ENCODE measurements at regions not wholly inside any gene's neighbourhood (a gene's known extent, or its start where the extent isn't known, plus 50 kb on each side); places are given as distances from the start of the nearest gene placed in this dataset.
"Not testable (repeated sequence)": the region's sequence is repeated elsewhere in the genome, so short reads cannot be mapped to it uniquely, and the experiment has no call there.

DNA sequence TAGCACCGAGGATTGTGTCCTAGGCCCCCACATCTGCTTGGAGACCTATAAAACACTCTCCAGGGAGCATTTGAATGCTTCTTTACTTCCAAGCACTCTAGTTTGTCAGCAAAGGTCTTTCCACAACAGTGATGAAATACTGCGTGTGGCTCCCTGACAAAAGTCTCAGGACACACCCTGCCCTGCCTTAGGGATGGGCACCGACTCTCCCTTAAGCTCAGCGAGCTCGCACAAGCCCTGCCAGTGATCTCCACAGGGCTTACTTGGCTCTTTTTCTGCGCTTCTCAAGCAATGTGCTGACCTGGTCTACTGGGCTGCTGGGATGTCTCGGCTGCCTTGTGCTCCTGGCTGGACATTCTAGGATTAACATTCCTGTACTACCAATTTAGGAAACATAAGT is 84.3 kb upstream of the MPP7 start:
- no peak for DNase-seq (ENCODE audit: low read depth in 1 of 2, low spot score in 1 of 2)

DNA sequence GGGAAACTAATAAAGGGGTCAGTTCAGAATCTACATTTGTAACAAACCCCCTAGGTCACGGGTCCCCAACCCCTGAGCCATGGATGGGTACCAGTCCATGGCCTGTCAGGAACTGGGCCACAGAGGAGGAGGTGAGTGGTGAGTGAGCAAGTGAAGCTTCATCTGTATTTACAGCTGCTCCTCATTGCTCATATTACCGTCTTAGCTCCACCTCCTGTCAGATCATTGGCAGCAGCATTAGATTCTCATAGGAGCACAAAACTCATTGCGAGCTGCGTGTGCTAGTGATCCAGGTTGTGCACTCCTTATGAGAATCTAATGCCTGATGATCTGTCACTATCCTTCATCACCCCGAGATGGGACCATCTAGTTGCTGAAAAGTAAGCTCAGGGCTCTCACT is 88.4 kb upstream of the MPP7 start:
- no peak for DNase-seq (ENCODE audit: low read depth in 1 of 2, low spot score in 1 of 2)

DNA sequence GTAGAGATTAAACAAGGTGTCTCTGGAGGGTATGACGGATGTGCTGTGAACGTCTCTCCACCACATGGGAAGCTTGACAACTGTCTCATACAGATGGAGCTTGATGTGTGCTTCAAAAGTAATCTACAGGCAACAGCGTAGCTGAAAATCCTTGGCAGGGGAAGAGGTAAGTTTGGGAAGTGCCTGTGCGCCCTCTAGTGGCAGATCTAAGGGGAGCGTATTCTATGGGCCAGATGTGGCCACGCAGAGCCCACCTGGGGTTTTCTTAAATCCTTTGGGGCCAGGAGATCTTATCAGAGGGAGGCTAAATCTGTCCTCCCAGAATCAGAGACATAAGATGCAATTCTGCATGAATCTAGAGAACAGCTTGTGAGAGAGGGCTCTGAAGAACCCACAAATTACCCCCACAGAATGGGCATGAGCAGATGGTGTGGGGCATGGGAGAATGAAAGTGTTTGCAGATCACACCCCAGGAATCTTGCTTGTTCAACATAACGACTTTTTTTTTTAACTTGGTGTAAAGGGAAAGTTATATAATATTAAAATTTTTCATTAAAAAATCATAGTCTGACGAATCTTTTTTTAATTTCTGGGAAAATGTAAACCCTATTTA is 91.2 kb upstream of the MPP7 start:
- DNase-seq (ENCODE audit: low read depth in 1 of 2, low spot score in 1 of 2) = peak; percentile 26 to 39

DNA sequence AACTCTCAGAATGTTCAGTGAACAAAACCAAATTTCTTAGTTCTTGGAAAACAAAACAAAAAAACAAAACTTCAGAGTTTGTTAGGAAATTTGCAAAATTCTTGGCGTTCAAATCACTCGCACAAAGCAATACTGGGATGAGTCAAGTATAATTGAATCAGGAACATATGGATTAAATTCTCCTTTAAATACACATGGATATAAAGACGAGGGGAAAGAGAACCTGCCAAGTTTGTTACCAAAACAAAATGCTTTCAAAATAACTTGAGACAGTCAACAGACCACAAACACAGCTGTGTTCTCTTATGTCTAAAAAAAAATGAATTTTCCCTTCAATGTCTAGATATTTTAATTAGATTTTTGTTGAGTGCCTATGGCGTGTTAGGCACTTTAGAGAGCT is 93.5 kb upstream of the MPP7 start:
- no peak for DNase-seq (ENCODE audit: low read depth in 1 of 2, low spot score in 1 of 2)

DNA sequence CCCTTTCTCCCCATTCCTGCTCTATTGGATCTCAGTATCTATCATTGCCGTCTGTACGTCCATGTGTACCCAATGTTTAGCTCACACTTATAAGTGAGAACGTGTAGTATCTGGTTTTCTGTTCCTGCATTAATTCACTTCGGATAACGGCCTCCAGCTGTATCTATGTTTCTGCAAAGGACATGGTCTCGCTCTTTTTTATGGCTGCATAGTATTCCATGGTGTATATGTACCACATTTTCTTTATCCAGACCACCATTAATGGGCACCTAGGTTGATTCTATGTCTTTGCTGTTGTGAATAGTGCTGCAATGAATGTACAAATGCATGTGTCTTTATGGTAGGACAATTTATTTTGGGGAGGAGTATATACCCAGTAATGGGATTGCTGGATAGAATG is 94.4 kb upstream of the MPP7 start:
- DNase-seq (ENCODE audit: low read depth in 1 of 2, low spot score in 1 of 2) = no peak

DNA sequence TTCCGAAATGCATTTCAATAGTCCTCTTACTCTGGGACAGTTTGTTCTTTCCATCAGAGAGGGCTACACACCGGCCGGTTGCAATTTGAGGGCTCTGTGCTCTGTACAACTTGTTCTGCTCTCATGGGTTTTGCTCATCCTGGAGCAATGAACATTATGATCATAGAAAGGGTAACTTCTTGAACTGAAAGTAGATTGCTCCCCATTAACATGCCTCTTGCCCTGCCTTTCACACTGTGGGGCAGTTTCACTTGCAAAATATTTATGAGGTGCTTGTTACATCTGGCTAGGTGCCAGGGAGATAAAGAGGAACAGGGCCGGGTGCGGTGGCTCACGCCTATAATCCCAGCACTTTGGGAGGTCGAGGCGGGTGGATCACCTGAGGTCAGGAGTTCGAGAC is 97.3 kb upstream of the MPP7 start:
- DNase-seq (ENCODE audit: low read depth in 1 of 2, low spot score in 1 of 2) = no peak

DNA sequence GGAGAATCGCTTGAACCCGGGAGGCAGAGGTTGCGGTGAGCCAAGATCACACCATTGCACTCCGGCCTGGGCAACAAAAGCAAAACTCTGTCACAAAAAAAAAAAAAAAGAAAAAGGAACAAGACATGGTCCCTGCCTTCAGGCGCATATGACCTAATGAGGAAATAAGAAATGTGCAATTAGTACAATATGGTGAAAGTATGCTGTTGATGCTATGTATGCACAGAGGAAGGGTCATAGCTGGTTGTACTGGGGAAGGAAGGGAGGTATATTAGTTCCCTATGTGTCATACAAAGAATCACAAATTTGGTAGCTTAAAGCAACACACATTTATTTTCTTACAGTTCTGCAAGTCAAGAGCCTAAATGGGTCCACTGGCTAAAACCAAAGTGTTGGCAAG is 97.8 kb upstream of the MPP7 start:
- DNase-seq (ENCODE audit: low read depth in 1 of 2, low spot score in 1 of 2) = no peak

DNA sequence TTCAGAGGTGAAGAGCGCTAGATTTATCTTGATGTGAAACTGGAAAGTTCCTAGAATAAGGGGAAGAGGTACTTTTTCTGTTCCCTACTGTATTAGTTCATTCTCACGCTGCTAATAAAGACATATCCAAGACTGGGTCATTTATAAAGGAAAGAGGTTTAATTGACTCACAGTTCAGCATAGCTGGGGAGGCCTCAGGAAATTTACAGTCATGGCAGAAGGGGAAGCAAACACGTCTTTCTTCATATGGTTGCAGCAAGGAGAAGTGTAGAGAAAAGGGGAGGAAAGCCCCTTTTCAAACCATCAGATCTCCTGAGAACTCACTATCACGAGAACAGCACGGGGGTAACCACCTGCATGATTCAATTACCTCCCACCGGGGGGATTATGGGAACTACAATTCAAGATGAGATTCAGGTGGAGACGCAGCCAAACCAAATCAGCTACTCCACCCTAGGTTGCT is 99.8 kb upstream of the MPP7 start:
- DNase-seq (ENCODE audit: low read depth in 1 of 2, low spot score in 1 of 2) = not testable (repeated sequence)

DNA sequence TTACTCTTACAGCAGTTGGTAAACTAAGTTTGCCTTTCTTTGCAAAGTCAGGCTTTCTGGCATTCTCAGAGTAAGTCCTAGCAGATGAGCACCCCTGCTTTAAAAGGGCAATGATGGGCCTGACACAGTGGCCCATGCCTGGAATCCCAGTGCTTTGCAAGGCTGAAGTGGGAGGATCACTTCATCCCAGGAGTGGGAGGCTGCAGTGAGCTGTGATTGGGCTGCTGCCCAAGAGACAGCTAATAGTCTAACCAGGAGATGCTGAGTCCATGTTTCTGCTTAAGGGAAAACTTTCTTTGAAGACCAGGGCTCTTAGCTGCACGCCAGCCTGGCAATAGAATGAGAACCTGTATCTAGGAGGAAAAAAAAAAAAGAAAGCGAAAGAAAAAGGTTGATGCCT is 100.2 kb upstream of the MPP7 start:
- no peak for DNase-seq (ENCODE audit: low read depth in 1 of 2, low spot score in 1 of 2)

DNA sequence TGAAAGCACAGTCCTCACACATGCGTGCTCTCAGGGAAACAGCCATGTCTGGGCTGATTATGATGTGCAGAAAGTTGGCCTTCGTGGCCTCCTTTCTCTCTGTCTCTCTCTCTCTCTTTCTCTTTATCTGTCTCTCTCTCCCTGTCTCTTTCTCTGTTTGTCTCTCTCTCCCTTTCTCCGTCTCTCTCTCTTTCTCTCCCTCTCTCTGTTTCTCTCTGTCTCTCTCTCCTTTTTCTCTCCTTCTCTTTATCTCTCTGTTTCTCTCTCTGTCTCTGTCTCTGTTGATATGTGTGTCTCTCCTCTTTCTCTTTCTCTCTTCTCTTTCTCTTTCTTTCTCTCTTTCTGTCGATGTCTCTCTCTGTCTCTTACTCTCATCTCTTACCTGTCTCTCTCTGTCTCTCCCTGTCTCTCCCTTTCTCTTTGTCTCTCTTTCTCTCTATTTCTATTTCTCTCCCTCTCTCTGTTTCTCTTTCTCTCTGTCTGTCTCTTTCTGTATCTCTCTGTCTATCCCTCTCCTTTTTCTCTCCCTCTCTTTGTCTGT is 105.4 kb upstream of the MPP7 start:
- no peak for DNase-seq (ENCODE audit: low read depth in 1 of 2, low spot score in 1 of 2)

DNA sequence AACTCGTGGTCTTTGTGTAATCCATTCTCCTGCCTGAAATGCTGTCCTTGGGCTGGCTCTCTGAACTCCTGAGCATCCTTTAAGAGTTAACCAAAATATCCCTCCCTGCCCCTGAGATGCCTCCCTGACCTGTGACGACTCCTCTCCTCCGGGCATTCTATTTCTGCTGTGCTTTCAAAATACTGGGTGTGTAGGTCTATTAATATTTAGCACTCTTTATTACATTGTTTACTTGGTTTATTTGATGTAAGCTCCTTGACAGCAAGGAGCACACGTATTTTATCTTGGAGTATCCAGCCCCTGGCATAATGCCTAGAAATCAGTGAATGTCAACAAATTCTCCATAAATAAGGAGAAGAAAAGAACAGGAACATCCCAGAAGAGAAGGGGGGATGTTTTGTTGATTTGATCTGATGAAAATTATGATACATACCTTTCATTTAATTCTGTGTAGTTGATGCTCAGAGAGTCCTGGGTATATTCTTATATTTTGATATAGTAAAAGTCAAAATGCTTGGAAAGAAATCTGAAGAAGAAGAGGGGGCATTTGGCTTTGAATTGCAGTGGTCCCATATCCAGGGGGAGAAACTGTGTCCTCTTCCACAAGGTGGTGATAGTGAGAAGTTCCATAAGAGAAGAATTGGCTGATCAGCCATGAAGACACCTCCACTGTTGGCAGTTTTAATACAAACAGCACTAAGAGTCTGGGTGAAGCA is 107.7 kb upstream of the MPP7 start:
- no peak for DNase-seq (ENCODE audit: low read depth in 1 of 2, low spot score in 1 of 2)

DNA sequence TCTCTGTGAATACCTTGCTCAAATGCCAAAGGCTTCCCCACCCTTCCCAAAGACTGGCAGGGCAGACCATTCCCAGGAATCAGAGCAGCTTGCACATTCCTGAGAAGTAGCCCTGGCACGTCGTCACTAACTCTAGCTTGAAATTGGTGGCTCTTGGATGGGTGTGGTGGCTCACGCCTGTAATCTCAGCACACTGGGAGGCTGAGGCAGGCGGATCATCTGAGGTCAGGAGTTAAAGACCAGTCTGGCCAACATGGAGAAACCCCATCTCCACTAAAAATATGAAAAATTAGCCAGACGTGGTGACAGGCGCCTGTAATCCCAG is 108.2 kb upstream of the MPP7 start:
- no peak for DNase-seq (ENCODE audit: low read depth in 1 of 2, low spot score in 1 of 2)

DNA sequence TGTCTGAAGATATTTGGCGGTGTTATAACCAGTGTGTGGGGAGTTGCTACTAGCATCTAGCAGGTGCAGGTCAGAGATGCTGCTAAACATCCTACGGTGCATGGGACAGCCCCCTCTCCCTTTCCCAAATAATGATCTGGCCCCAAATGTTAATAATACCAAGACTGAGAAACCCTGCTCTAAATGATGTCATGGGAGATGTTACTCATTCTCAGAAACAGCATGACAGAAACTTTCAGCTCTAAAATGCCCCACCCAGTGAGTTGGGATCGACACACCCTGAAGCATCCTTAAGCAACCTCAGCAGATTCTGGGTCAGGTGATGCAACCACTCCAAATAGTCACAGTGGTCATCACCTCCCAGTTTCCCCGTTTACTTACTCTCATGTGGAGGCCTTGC is 108.8 kb upstream of the MPP7 start:
- peak in 1 of 2 donors; percentile 7 for DNase-seq (ENCODE audit: low read depth in 1 of 2, low spot score in 1 of 2)

DNA sequence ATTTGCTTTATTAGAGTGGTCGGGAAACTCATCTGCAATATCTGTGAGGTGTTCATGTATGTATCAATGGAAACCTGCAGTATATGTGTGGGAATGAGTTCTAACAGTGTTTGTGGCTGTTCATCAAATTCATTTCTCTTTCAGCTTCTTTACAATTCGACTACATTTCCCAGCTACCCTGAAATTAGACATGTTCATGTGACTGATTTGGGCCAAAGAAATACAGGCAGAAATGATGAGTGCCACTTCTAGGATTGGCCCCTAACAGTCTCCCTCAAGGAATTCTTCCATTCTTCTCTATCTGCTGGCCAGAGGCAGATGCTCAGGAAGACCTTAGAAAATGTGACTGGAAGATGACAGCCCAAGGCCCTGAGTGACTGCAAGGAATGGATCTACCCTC is 114.8 kb upstream of the WAC start:
- no peak for DNase-seq (ENCODE audit: low read depth in 1 of 2, low spot score in 1 of 2)

DNA sequence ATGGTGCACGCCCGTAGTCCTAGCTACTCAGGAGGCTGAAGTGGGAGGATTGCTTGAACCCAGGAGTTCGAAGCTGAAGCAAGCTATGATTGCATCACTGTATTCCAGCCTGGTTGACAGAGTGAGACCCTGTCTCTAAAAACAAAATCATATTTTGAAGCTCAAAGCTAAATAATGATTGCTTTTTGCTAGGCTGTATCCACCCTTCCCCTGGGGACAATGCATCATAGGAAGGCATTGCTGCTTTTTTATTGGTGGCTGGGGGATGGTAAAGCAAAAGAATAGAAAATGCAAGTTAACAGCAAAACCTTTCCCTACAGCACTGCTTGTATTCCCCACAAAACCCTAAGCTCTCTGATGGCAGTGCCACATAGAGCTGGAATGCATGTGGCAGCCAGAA is 107.5 kb upstream of the WAC start:
- DNase-seq (ENCODE audit: low read depth in 1 of 2, low spot score in 1 of 2) = no peak

DNA sequence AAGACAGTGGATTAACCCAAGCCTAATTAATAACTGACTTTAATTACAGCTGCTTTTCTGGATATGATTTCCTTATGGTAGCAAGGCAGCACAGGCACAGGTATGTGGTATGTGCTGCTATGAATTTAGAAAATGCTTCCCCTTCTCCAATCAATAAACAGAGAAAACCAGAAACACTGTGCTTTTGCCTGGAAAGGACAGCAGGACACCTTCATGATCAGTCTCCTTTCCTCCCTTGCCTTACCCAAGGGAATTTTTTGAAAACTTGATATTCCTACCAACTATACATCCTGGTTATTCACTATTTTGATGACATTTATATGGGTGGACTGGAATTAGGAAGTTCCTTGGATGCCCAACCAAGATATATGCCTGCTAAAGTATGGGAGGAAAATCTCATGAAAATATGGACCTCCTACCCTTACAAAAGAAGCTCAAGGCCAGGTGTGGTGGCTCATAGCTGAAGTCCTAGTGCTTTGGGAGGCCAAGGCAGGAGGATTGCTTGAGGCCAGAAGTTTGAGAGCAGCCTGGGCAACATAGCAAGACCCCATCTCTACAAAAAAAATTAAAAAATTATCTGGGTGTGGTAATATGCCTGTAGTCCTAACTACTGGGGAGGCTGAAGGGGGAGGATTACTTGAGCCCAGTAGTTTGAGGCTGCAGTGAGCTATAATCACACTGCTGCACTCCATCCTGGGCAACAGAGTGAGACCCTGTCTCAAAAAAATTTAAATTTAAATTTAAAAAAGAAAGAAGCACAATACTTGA is 106.3 kb upstream of the WAC start:
- no peak for DNase-seq (ENCODE audit: low read depth in 1 of 2, low spot score in 1 of 2)

DNA sequence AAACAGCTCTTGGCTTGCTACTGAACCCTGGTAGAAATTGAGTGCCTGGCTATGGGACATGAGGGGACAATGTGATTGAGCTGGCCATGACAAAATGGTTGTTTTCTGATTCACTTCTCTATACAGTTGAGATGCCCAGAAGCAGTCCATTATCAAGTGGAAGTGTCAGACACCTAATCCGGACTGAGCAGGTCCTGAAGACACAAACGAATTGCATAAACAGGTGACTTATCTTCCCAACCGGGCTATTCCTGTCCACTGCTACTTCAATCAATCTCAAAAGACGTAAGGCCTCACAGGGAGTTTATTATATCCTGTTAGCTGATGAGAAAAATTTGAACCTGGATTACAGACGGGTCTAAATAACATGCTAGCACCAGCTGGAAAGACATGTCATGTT is 105.5 kb upstream of the WAC start:
- DNase-seq (ENCODE audit: low read depth in 1 of 2, low spot score in 1 of 2) = no peak

DNA sequence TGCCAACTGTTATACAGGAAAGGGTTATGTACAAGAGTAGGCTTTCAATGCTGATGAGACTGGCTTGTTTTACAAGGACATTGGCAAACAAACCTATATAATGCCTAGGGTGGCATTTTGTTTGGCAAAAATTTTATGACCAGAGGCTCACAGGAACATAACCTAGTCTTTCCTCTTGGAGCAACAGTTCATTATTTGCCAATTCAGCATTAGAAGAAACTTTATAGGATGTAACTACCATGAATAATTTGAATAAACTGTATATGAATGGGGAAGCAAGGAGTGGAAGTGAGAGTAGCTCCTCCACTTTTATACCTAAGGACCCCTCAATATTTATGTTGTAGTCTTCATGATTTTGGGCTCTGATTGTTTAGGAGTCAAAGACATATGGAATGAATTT is 103.9 kb upstream of the WAC start:
- no peak for DNase-seq (ENCODE audit: low read depth in 1 of 2, low spot score in 1 of 2)

DNA sequence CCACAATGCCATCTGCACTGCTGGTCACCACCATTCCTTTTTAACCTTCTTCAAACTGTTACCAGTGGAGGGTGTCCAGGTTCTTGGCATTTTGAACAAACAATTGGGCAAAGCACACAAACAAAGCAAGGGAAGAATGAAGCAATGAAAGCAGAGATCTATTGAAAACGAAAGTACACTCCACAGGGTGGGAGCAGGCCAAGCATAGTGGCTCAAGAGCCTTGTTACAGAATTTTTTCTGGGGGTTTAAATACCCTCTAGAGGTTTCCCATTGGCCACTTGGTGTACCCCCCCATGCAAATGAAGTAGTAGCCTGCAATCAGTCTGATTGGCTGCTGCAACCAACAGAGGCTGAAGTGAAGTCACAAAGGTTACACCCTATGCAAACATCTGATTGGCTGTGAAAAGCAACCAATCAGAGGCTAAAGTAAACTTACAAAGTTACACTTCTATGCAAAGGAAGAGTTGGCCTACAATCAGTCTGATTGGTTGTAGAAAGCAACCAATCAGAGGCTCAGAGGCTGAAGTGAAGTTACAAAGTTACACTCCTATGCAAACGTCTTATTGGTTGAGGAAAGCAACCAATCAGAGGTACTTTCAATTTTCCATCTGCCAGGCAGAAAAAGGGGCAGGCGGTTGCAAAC is 103.2 kb upstream of the WAC start:
- DNase-seq (ENCODE audit: low read depth in 1 of 2, low spot score in 1 of 2) = no peak

DNA sequence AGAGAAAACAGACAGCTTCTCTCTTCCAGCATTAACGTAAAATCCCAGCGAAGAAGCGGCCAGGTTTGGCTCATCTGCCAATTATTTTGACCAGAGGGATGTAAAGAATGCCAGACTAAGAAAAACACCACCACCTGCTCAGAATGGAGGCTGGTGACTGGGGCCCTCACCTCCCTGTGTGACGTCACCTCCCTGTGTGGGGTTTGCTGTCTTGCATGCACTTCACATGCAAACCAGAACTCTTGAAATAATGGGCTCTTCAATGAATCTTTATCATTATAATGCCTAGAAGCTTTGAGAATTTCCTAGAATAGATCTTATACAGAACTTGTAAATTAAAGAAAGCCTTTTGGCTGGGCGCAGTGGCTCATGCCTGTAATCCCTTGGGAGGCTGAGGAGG is 101.8 kb upstream of the WAC start:
- no peak for DNase-seq (ENCODE audit: low read depth in 1 of 2, low spot score in 1 of 2)

DNA sequence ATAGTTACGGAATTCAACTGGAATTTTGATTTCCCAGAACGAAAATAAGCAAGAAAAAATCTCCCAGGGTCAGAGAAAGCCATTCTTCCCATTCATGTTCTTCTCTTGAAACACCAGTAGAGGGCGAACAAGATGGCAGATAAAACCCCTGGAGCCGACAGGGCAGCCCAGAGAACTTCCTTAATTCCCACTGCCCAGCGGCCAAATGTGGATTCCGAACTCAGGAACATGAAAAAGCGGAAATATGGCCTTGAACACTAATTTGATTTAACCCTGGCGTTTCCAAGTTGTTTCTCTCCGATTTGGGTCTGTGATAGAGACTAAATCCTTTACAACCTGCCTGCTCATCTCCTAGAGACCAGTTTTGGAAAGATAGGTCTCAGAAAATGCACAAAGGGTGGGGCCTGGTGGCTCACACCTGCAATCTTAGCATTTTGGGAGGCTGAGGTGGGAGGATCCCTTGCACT is 100.7 kb upstream of the WAC start:
- peak in 1 of 2 donors; percentile 2 for DNase-seq (ENCODE audit: low read depth in 1 of 2, low spot score in 1 of 2)

DNA sequence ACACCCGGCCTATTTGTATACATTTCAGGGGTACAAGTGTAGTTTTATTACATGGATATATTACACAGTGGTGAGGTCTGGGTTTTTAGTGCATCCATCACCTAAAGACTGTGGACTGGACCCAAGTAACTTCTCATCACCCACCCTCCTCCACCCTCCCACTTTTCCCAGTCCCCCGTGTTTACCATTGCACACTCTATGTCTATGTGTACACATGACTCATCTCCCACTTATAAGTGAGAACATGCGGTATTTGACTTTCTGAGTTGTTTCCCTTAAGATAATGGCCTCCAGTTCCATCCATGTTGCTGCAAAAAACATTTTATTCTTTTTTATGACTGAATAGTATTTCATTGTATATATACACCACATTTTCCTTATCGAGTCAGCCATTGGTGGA is 98.9 kb upstream of the WAC start:
- no peak for DNase-seq (ENCODE audit: low read depth in 1 of 2, low spot score in 1 of 2)
